HCT116 (cell line): ENCODE measurements at regions not wholly inside any gene's neighbourhood (a gene's known extent, or its start where the extent isn't known, plus 50 kb on each side); places are given as distances from the start of the nearest gene placed in this dataset.

Source experiments
- ATAC-seq: fragments of 200-7000 bp; cut with Tn5 transposase; 2 replicates; pipeline ENCODE4 v1.9.1; 2020; ENCODE audit warnings: mild to moderate bottlenecking, moderate library complexity
- BruUV-seq: library from RNA; stranded (reverse); fragments of 400-500 nt; replicated peaks from 2 replicates; lab custom pipeline; 2021; lab: Mats Ljungman, UMichigan
- CTCF ChIA-PET: fragments of 300-600 bp; sonication (Branson Sonifier 250); formaldehyde crosslinking; loops from one replicate; lab custom pipeline; 2021; ENCODE audit warnings: antibody characterized with exemption; lab: Charles Lee
- POLR2A ChIA-PET: fragments of 300-600, 350-600 bp; sonication (Branson Sonifier 250); formaldehyde crosslinking; loops from one replicate; lab custom pipeline; 2021; ENCODE audit warnings: antibody characterized with exemption; lab: Charles Lee
- RAD21 ChIA-PET, 2 experiments: fragments of 300-600 bp; sonication (Branson Sonifier 250); formaldehyde crosslinking; loops; one replicate each; lab custom pipeline; 2023; ENCODE audit warnings: low total read pairs in 2 of 2; ENCODE audit not compliant: uncharacterized antibody in 2 of 2, unreplicated experiment in 2 of 2, low non-redundant PET in 1 of 2; lab: Charles Lee
- DNase-seq: peaks from one replicate; pipeline ENCODE4 v3.0.0-alpha.2; 2010; ENCODE audit warnings: low read depth, low spot score
- H2AFZ ChIP-seq: fragments of 200-600 bp; shearing (Covaris generic), sonication (generic); 2 replicates; pipeline ENCODE4 v1.6.1; 2017; ENCODE audit warnings: low read depth, mixed run types, mixed read lengths, antibody characterized with exemption, low read length; ENCODE audit not compliant: poor library complexity, severe bottlenecking
- H3K27ac ChIP-seq: 2 replicates; pipeline ENCODE4 v1.5.1; 2012; ENCODE audit warnings: low read depth, low read length
- H3K27me3 ChIP-seq: fragments of 200-600 bp; sonication (generic); 2 replicates; pipeline ENCODE4 v1.6.1; 2016; ENCODE audit warnings: mixed run types, low read length, mixed read lengths; ENCODE audit not compliant: insufficient read depth
- H3K36me3 ChIP-seq, 2 experiments: fragments of 200-500 bp in 1 of 2; fragments of 200-600 bp in 1 of 2; sonication (Bioruptor generic) in 1 of 2; sonication (generic) in 1 of 2; 2 replicates each; pipeline versions ENCODE4 v1.5.1 to v1.6.1; 2014 to 2016; ENCODE audit warnings: low read length in 2 of 2, inconsistent platforms in 1 of 2, mixed read lengths in 1 of 2, mixed run types in 1 of 2; ENCODE audit not compliant: insufficient read depth in 2 of 2, control insufficient read depth in 1 of 2
- H3K4me1 ChIP-seq, 2 experiments: fragments of 200-600 bp in 1 of 2; sonication (generic) in 1 of 2; 2 replicates each; pipeline versions ENCODE4 v1.5.1 to v1.6.1; 2012 to 2017; ENCODE audit warnings: low read length in 2 of 2, inconsistent platforms in 1 of 2, mild to moderate bottlenecking in 1 of 2, mixed read lengths in 1 of 2, mixed run types in 1 of 2, moderate library complexity in 1 of 2; ENCODE audit not compliant: insufficient read depth in 2 of 2, control insufficient read depth in 1 of 2
- H3K4me2 ChIP-seq: fragments of 200-600 bp; sonication (generic); 2 replicates; pipeline ENCODE4 v1.6.1; 2017; ENCODE audit warnings: mixed run types, low read length, mixed read lengths
- H3K4me3 ChIP-seq, 2 experiments: fragments of 200-600 bp in 1 of 2; sonication (generic) in 1 of 2; replicated peaks in 1 of 2; 2 replicates each; pipeline ENCODE4 v1.5.1; 2011 to 2016; ENCODE audit warnings: low read length in 2 of 2, control low read depth in 1 of 2, low read depth in 1 of 2, mild to moderate bottlenecking in 1 of 2, mixed read lengths in 1 of 2, mixed run types in 1 of 2
- H3K79me2 ChIP-seq: fragments of 200-600 bp; sonication (generic); 2 replicates; pipeline ENCODE4 v1.6.1; 2017; ENCODE audit warnings: mild to moderate bottlenecking, mixed run types, low read length, moderate library complexity, mixed read lengths; ENCODE audit not compliant: insufficient read depth
- H3K9ac ChIP-seq: fragments of 200-600 bp; sonication (generic); 2 replicates; pipeline ENCODE4 v1.6.1; 2016; ENCODE audit warnings: low read length, mixed read lengths
- H3K9me2 ChIP-seq: fragments of 200-600 bp; sonication (generic), shearing (Covaris generic); 2 replicates; pipeline ENCODE4 v1.6.1; 2017; ENCODE audit warnings: mixed run types, mild to moderate bottlenecking, moderate library complexity; ENCODE audit not compliant: insufficient read depth
- H3K9me3 ChIP-seq, 2 experiments: fragments of 200-500 bp in 1 of 2; fragments of 200-600 bp in 1 of 2; sonication (Bioruptor generic) in 1 of 2; sonication (generic) in 1 of 2; 2 replicates each; pipeline ENCODE4 v1.6.1; 2014 to 2017; ENCODE audit warnings: low read length in 2 of 2, mixed read lengths in 2 of 2, inconsistent platforms in 1 of 2, low read depth in 1 of 2, mild to moderate bottlenecking in 1 of 2, mixed run types in 1 of 2, moderate library complexity in 1 of 2; ENCODE audit not compliant: control insufficient read depth in 1 of 2, insufficient read depth in 1 of 2
- H4K20me1 ChIP-seq: fragments of 200-600 bp; sonication (generic), shearing (Covaris generic); 2 replicates; pipeline ENCODE4 v1.6.1; 2017; ENCODE audit warnings: mixed run types, mild to moderate bottlenecking, moderate library complexity; ENCODE audit not compliant: insufficient read depth
- CBX3 ChIP-seq: IDR thresholded peaks from 2 replicates; pipeline ENCODE4 v1.6.1; 2012; ENCODE audit warnings: low read depth
- CEBPB ChIP-seq: IDR thresholded peaks from 2 replicates; pipeline ENCODE4 v1.6.1; 2012; ENCODE audit warnings: low read depth
- CTCF ChIP-seq, 3 experiments: fragments of 200-600 bp in 1 of 3; sonication (generic) in 1 of 3; IDR thresholded peaks in 2 of 3; conservative IDR thresholded peaks in 1 of 3; 2 replicates each; pipeline ENCODE4 v1.5.1; 2012 to 2017; ENCODE audit warnings: low read depth in 2 of 3, low read length in 2 of 3, antibody characterized with exemption in 1 of 3, borderline replicate concordance in 1 of 3, control low read depth in 1 of 3, mild to moderate bottlenecking in 1 of 3, mixed read lengths in 1 of 3, mixed run types in 1 of 3, moderate library complexity in 1 of 3; ENCODE audit not compliant: insufficient read depth in 1 of 3
- EGR1 ChIP-seq: IDR thresholded peaks from 2 replicates; pipeline ENCODE4 v1.6.1; 2012; ENCODE audit warnings: low read depth
- EZH2 ChIP-seq: fragments of 200-600 bp; sonication (generic); IDR thresholded peaks from 2 replicates; pipeline ENCODE4 v1.6.1; 2017; ENCODE audit warnings: antibody characterized with exemption, mixed run types
- JUND ChIP-seq: IDR thresholded peaks from 2 replicates; pipeline ENCODE4 v1.6.1; 2012
- MAX ChIP-seq: IDR thresholded peaks from 2 replicates; pipeline ENCODE4 v1.6.1; 2012
- POLR2A ChIP-seq: IDR thresholded peaks from 2 replicates; pipeline ENCODE4 v1.7.0; 2011; ENCODE audit warnings: borderline replicate concordance; ENCODE audit not compliant: insufficient read depth, insufficient read length; ENCODE audit errors: extremely low read depth
- POLR2AphosphoS5 ChIP-seq: IDR thresholded peaks from 2 replicates; pipeline ENCODE4 v1.6.1; 2011; ENCODE audit warnings: mild to moderate bottlenecking, low read depth, low read length, moderate library complexity
- REST ChIP-seq: IDR thresholded peaks from 2 replicates; pipeline ENCODE4 v1.6.1; 2012; ENCODE audit warnings: low read depth
- SIN3A ChIP-seq: IDR thresholded peaks from 2 replicates; pipeline ENCODE4 v1.6.1; 2012; ENCODE audit warnings: low read depth
- SRF ChIP-seq: IDR thresholded peaks from 2 replicates; pipeline ENCODE4 v1.6.1; 2012; ENCODE audit warnings: low read depth
- TCF7L2 ChIP-seq: IDR thresholded peaks from 2 replicates; pipeline ENCODE4 v1.7.0; 2011; ENCODE audit warnings: borderline replicate concordance, inconsistent platforms; ENCODE audit not compliant: insufficient read depth, insufficient read length; ENCODE audit errors: extremely low read depth
- YY1 ChIP-seq: IDR thresholded peaks from 2 replicates; pipeline ENCODE4 v1.6.1; 2011; ENCODE audit warnings: low read length, low read depth, moderate library complexity, mild to moderate bottlenecking; ENCODE audit not compliant: insufficient replicate concordance; ENCODE audit errors: extremely low read depth
- ZBTB33 ChIP-seq: IDR thresholded peaks from 2 replicates; pipeline ENCODE4 v1.6.1; 2011; ENCODE audit warnings: mild to moderate bottlenecking, low read length, moderate library complexity; ENCODE audit not compliant: insufficient replicate concordance; ENCODE audit errors: extremely low read depth
- ZFX ChIP-seq: fragments of 450-650 bp; IDR thresholded peaks from 2 replicates; pipeline ENCODE4 v1.6.1; 2017
- ZNF274 ChIP-seq: fragments of 200-500 bp; sonication (Bioruptor generic); IDR thresholded peaks from 2 replicates; pipeline ENCODE4 v1.6.1; 2014; ENCODE audit warnings: mild to moderate bottlenecking, low read depth, low read length, inconsistent platforms
- intact Hi-C: fragments of 100-400 bp; cut with micrococcal nuclease; formaldehyde crosslinking; loops from 2 replicates; pipeline ENCODE4 v1.10.0; 2022

GRCh38 chr21:14768042-14768441 is 221.9 kb upstream of the SAMSN1 start (continued):
- TF ChIP-seq MAX (no peak), ZFX (no peak), JUND (no peak), TCF7L2 (no peak), SIN3A (no peak), POLR2AphosphoS5 (no peak), EGR1 (no peak), EZH2 (no peak), YY1 (no peak), ZBTB33 (no peak), SRF (no peak)
- TF ChIP-seq, all 23 proteins: peak for 0

GRCh38 chr21:14767192-14767852 is 221.2 kb upstream of the SAMSN1 start:
- Histone ChIP-seq H3K4me3 (no peak overlapping the region), H3K27ac (no peak overlapping the region), H3K9ac (no peak overlapping the region), H4K20me1 (no peaks in the 10 kb centered on the region), H3K79me2 (no peaks in the 10 kb centered on the region), H3K9me3 (no peaks in the 10 kb centered on the region), H3K27me3 (no peaks in the 10 kb centered on the region), H3K4me1 (no peaks in the 10 kb centered on the region), H3K4me2 (no peak overlapping the region), H3K36me3 (no peaks in the 10 kb centered on the region), H3K9me2 (no peaks in the 10 kb centered on the region), H2AFZ (no peak overlapping the region)
- ATAC-seq (no peak), DNase-seq (no peak)
- BruUV-seq = no TSS peak
- RAD21 ChIA-PET = no interaction called here
- POLR2A ChIA-PET = no interaction called here
- TF ChIP-seq YY1 (no peak), CEBPB (no peak), POLR2AphosphoS5 (no peak), ZNF274 (no peak), CTCF (IDR thresholded peaks at IDR 0.05 in 2 of 3, conservative IDR thresholded peaks at IDR 0.05 in 1 of 3; ENCODE audit: borderline replicate concordance in 1 of 3, insufficient read depth in 1 of 3, low read depth in 2 of 3, low read length in 2 of 3) (no peak), TCF7L2 (no peak), ZFX (no peak), REST (no peak), CBX3 (no peak), JUND (no peak), POLR2A (no peak)
- intact Hi-C loops = no loop called here
- CTCF ChIA-PET = no interaction called here
